HuH-7.5 (cell line): ENCODE measurements at regions not wholly inside any gene's neighbourhood (a gene's known extent, or its start where the extent isn't known, plus 50 kb on each side); places are given as distances from the start of the nearest gene placed in this dataset.

Source experiments
- DNase-seq: peaks from one replicate; pipeline ENCODE4 v3.0.0; 2011; ENCODE audit warnings: low spot score

- no peak for DNase-seq
Observed at GRCh38 chr11:28983780-28984179, 875.6 kb downstream of the METTL15 start.

DNA sequence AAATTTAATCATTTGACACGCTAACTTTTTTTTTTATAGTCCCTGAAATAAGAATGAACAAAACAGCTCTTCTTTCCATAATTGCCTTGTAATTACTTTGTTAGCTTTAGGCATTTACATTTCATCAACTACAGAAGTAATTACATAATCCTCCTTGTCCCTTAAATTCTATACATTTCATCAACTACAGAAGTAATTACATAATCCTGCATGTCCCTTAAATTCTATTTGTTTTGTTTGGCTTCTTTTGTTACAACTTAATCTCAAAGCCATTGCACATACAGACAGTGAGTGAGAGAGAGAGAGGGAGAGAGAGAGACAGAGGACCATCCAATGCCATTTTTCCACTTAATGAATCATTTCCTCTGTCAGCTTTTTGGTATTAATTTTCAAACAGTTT, 873.2 kb downstream of the METTL15 start:
- no peak for DNase-seq

DNA sequence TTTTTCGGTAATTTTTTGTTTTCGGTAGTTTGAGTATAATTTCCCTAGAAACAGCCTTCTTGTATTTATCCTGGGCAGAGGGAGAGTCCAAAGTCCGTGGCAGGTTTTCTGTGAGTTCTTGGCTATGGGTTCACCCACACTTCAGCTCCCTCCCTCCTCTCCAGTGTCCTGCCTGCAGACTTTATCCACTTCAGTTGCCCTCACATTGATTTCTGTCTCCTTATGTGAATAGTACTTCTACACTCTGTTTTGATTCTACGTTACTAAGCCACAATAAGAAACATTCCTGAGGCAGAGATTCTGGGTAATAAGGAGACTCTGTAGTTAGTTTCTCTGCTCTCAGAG, 868.6 kb downstream of the METTL15 start:
- DNase-seq, result no peak

- no peak for DNase-seq
Observed at GRCh38 chr11:28976012-28976800, 868.0 kb downstream of the METTL15 start.

DNA sequence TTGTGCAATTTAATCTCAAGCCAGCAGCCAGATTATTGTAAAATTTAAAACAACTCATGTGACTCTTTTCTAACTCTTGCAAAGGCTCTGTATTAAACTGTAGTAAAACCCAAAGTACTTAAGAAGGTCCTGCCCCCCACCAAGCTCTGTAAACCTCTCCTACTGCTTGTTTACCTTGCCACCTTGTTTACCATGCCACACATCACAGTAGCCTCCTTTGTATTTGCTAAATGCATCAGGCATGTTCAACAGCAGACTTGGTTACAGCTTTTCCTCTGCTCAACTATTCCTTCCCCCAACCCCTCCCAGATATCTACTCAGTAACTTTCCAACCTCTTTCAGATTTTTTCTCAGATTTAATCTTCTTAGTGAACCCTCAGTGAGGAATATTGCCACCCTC, 861.6 kb downstream of the METTL15 start:
- DNase-seq, result no peak

- no peak for DNase-seq
Observed at GRCh38 chr11:28966951-28967350, 858.8 kb downstream of the METTL15 start.

GRCh38 chr11:28965819-28966218, 857.6 kb downstream of the METTL15 start:
- DNase-seq, result no peak

- no peak for DNase-seq
Observed at GRCh38 chr11:28964811-28965210, 856.6 kb downstream of the METTL15 start.

DNA sequence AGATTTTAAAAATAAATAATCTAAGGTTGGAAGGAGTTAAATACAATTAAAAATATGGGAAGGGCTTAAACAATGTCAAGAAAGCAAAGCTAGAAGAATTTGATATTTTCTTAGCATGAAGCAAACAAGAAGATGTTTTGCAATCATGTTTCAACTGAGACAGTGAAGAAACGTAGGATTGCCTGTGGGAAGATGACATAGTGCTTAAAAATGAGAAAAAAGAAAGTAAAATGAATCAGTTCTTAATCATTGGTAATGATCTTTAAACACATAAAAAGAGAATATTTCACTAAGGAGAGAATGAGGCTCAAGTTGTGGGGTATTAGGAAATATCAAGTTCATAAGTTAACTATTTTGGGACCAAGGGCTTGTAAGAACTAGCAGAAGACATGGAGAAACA, 855.0 kb downstream of the METTL15 start:
- DNase-seq, result no peak

GRCh38 chr11:28962502-28962901, 854.3 kb downstream of the METTL15 start:
- DNase-seq, result no peak

GRCh38 chr11:28961726-28962125, 853.5 kb downstream of the METTL15 start:
- no peak for DNase-seq

- DNase-seq, result no peak
Observed at GRCh38 chr11:28956446-28956845, 848.3 kb downstream of the METTL15 start.

GRCh38 chr11:28951191-28951590, 843.0 kb downstream of the METTL15 start:
- DNase-seq, result no peak

DNA sequence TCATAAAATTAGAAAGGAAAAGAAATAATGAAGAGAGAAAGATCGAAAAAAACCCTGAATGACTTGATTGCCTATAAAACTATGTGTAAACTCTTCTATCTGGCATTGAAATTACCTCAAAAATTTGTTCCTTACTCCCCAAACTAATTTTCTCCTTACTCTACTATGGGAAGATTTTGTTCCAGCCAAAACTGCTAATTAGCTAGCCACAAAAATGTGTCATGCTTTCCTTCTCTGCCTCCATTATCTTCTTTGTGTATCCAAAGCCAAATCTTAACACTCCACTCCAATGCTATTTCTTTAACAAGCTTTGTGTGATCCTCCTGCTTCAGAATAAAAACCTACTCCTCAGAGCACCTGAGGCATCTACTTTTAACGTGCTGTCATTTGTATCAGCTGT, 831.2 kb downstream of the METTL15 start:
- no peak for DNase-seq

GRCh38 chr11:28938091-28938490, 829.9 kb downstream of the METTL15 start:
- DNase-seq, result no peak

- no peak for DNase-seq
Observed at GRCh38 chr11:28932940-28933339, 824.8 kb downstream of the METTL15 start.

GRCh38 chr11:28924004-28924403, 815.8 kb downstream of the METTL15 start:
- DNase-seq, result no peak

GRCh38 chr11:28922386-28922981, 814.3 kb downstream of the METTL15 start:
- DNase-seq, result no peak

GRCh38 chr11:28919194-28919593, 811.0 kb downstream of the METTL15 start:
- DNase-seq, result no peak

DNA sequence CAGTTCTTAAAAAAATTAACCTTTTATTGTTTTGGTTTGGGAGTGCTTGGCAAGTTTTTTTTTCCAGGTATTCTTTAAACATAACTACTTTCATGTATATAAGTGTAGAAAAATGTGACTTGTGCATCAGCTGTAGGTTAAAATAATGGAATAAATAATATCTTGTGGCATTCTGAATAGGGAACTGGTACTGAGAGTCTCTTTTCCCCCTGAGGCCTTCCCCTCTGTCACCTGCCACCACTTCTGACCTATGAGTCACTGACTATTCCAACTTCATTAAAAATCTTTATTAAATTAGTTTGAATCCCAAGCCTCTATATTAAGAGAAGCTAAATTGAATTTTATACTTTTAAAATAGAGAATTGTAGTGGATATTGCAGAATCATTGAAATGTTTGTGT, 805.7 kb downstream of the METTL15 start:
- no peak for DNase-seq

- no peak for DNase-seq
Observed at GRCh38 chr11:28911829-28912228, 803.6 kb downstream of the METTL15 start.

DNA sequence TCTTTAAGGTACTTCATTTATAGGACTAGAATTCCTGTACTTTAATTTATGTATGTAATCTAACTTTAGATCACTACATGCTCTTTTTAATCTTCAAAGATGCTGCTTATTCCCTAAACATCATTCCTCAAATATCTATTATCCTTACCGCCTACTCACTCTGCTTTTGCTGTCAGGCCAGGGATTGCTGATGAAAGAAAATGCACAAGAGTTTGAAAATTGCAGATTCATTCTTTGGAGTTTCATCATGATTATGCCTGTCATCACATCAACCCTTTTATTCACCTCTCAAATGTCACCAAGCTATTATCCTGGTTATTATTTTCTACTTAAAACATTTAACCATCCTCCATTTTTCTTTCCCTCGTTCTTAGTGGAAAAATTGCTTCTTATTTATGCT, 802.7 kb downstream of the METTL15 start:
- no peak for DNase-seq

DNA sequence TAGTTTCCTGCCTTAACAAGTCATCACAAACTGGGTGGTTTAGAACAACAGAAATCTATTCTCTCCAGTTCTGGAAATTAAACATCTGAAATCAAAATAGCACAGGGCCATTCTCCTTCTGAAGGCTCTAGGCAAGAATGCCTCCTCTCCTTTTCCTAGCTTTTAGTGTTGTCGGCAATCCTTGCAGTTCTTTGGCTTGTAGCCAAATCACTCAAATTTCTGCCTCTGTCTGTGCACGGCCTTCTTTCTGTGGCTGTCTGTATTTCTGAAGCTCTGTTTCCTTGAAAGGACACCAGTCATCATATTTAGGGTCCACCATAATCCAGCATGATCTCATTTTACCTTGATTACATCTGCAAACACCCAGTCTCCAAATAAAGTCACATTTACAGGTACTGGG, 795.5 kb downstream of the METTL15 start:
- DNase-seq, result no peak

- DNase-seq, result no peak
Observed at GRCh38 chr11:28900427-28900826, 792.2 kb downstream of the METTL15 start.
